AG04450 (cell line): ENCODE measurements at regions not wholly inside any gene's neighbourhood (a gene's known extent, or its start where the extent isn't known, plus 50 kb on each side); places are given as distances from the start of the nearest gene placed in this dataset.

Experiments used
- CTCF ChIA-PET: fragments of 300-600, 350-600 bp; formaldehyde crosslinking; extraction: SDS; loops from one replicate; lab custom pipeline; 2022; ENCODE audit warnings: antibody characterized with exemption, inconsistent platforms; lab: Charles Lee
- POLR2A ChIA-PET: fragments of 350-600 bp; formaldehyde crosslinking; extraction: SDS; loops from one replicate; lab custom pipeline; 2021; ENCODE audit warnings: antibody characterized with exemption, inconsistent platforms; lab: Yijun Ruan, JAX
- DNase-seq: peaks from one replicate; pipeline ENCODE4 v3.0.0-alpha.2; 2011; ENCODE audit warnings: low read depth, low spot score
- H3K27ac ChIP-seq: one replicate; pipeline ENCODE4 v1.5.1; 2012; ENCODE audit warnings: low read depth, low read length, control low read depth
- H3K27me3 ChIP-seq: one replicate; pipeline ENCODE4 v1.6.0; 2012; ENCODE audit warnings: low read length; ENCODE audit not compliant: control insufficient read depth, insufficient read depth
- H3K4me3 ChIP-seq: 2 replicates; pipeline ENCODE4 v1.5.1; 2011; ENCODE audit warnings: mild to moderate bottlenecking, low read depth, low read length, control low read depth
- H3K9me3 ChIP-seq: 2 replicates; pipeline ENCODE4 v1.5.1; 2012; ENCODE audit warnings: low read length; ENCODE audit not compliant: control insufficient read depth, insufficient read depth
- TF ChIP-seq, protein P1 (sequence below): IDR thresholded peaks from 2 replicates; pipeline ENCODE4 v1.5.1; 2011; ENCODE audit warnings: low read depth, low read length, control low read depth, inconsistent platforms

DNA sequence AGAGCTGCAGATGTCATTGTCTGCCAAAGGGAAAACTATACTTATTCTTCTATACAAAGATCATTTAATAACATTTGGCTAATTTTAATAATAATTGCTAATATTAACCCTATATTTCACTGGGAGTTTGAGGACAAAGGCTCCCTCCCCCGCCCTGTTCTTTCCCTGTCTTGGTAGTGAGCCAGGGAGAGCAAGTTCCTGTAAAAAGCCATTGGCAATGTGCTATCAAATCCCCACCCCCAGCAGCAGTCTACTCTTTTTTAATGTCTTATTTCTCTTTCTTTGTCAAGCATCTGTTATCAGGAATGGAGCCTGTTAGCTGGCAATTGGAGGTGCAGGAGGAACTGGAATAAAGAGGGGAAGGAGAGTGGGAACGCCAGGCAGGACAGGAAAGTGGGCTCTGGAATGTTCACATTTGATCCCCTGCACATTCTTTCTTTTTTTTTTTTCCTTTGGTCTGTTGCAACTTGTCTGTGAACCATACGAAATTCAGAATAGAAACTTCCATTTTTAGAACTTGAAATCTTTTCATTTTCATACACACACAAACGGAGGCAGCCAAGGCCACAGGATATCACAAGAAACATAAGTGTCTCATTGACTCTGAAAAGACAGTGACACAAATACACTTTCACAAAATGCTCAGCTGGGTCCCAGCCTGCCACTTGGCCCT, 664.8 kb upstream of the ZNF608 start:
- no peaks in the 10 kb centered on the region for H3K9me3 ChIP-seq
- no peak overlapping the region for H3K4me3 ChIP-seq
- no peak for DNase-seq
- CTCF ChIA-PET = interaction anchor here (0.5 kb wide), 1 partner anchor 67 kb away, joined by 4 read pairs; no protein-coding TSS in a partner anchor
- peak overlapping the region; percentile 68 for H3K27ac ChIP-seq
- POLR2A ChIA-PET = interaction anchor here (0.6 to 2.0 kb wide), 2 partner anchors 74 to 153 kb away, joined by 3 to 16 read pairs; no protein-coding TSS in a partner anchor
- H3K27me3 ChIP-seq = no peaks in the 10 kb centered on the region
- TF ChIP-seq, protein P1, sequence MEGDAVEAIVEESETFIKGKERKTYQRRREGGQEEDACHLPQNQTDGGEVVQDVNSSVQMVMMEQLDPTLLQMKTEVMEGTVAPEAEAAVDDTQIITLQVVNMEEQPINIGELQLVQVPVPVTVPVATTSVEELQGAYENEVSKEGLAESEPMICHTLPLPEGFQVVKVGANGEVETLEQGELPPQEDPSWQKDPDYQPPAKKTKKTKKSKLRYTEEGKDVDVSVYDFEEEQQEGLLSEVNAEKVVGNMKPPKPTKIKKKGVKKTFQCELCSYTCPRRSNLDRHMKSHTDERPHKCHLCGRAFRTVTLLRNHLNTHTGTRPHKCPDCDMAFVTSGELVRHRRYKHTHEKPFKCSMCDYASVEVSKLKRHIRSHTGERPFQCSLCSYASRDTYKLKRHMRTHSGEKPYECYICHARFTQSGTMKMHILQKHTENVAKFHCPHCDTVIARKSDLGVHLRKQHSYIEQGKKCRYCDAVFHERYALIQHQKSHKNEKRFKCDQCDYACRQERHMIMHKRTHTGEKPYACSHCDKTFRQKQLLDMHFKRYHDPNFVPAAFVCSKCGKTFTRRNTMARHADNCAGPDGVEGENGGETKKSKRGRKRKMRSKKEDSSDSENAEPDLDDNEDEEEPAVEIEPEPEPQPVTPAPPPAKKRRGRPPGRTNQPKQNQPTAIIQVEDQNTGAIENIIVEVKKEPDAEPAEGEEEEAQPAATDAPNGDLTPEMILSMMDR = no peak

DNA sequence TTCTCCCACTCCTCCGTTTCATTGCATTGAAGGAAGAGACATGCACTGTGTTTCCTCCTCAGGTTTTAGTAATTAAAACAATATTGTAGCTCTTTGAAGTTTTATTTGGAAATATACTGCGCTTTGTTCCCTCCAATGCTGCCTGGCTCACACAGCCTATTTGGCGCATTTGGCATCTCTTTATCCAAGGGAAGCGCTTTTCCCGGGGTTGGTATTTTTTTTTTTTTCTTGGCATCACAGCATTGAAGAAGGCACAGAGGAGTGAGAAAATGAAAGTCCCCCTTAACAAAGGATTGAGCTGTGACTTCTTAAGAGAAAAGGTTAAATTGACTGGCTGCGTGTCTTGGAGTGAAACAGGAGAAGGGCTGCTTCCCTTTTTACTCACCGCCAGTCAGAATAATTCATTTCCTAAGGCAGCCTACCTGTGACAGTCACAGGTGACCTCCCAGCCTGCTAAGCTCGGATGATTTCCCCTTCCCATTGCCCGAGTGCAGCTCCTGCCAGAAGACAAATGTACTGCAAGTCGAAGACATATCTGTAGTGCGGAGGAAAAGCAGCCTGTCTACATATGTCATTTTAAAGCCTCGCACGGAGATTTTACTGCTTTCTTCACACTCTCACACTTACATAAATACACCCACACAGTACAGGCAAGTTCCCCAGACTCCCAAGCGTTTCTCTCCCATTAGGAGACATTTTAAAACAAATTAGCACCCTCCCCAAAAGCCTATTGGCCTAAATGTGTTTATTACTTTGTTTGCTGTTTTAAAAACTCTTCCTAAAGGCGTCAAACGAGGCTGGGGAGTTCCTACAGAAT, 665.5 kb upstream of the ZNF608 start:
- no peak overlapping the region; the same call in 1 of the 2 replicates for H3K4me3 ChIP-seq

GRCh38 chr5:125412561-125413495, 666.4 kb upstream of the ZNF608 start:
- TF ChIP-seq, protein P1 = peak; percentile 57
- peak; percentile 66 for DNase-seq
- CTCF ChIA-PET = interaction anchor here (0.6 to 0.8 kb wide), 2 partner anchors 34 to 1581 kb away, joined by 3 read pairs; no protein-coding TSS in a partner anchor
- Histone ChIP-seq H3K27me3 (no peaks in the 10 kb centered on the region), H3K4me3 (no peak overlapping the region; the same call in none of the 2 replicates), H3K27ac (no peak overlapping the region), H3K9me3 (no peaks in the 10 kb centered on the region)
- POLR2A ChIA-PET = interaction anchor here (0.7 to 2.0 kb wide), 5 partner anchors 34 to 745 kb away, joined by 3 to 16 read pairs (median 3); no protein-coding TSS in a partner anchor

More for the DNA sequence above, 665.5 kb upstream of the ZNF608 start:
- POLR2A ChIA-PET = interaction anchor here (0.7 to 2.0 kb wide), 4 partner anchors 35 to 744 kb away, joined by 3 to 16 read pairs (median 4); no protein-coding TSS in a partner anchor
- Histone ChIP-seq H3K27me3 (no peaks in the 10 kb centered on the region), H3K9me3 (no peaks in the 10 kb centered on the region), H3K27ac (no peak overlapping the region)
- CTCF ChIA-PET = interaction anchor here (0.5 to 0.6 kb wide), 3 partner anchors 66 to 1581 kb away, joined by 3 to 4 read pairs (median 4); no protein-coding TSS in a partner anchor
- TF ChIP-seq, protein P1 = no peak
- no peak for DNase-seq

DNA sequence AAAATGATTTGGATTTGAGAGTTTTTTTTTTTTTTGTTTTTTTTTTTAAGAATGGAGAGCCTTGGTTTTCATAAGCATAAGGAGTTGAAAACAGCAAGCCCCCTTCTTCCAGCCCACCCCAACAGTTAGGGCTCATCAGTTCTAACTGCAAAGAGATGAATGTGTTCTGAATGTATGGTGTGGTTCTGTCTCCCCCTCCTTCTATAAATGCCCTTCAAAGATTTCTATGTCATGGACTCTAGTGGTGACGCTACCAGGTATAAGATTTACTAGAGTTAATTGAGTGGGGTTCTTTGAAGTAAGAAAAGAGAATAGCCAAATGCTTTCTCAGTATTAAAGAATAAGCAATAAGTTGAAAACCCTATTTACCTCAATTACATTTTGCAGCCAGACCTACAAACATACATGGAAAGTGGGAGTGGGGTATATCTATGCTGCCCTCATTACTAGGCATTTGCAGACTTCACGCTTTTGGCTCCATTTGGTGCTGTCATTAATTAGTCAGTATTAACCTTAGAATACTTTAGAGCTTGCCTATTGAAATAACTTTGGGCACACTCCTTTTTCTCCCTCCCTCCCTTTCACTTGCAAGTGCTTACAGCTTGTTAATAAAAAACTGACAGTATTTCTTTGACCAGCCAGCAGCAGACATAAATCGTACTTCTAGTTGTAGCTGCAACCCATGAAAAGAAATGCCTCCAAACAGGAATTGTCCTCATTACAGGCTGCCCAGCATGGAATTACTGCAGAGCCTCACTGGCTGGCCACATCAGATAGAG, 667.2 kb upstream of the ZNF608 start:
- POLR2A ChIA-PET = interaction anchor here (1.0 to 2.0 kb wide), 2 partner anchors 41 to 71 kb away, joined by 3 to 16 read pairs; no protein-coding TSS in a partner anchor
- Histone ChIP-seq H3K27ac (no peak overlapping the region), H3K4me3 (no peak overlapping the region)

More for the DNA sequence above, 667.2 kb upstream of the ZNF608 start:
- no peak for DNase-seq
- CTCF ChIA-PET = interaction anchor here (0.8 kb wide), 1 partner anchor 33 kb away, joined by 3 read pairs; no protein-coding TSS in a partner anchor
- TF ChIP-seq, protein P1 = no peak
- H3K27me3 ChIP-seq = no peaks in the 10 kb centered on the region
- H3K9me3 ChIP-seq = no peaks in the 10 kb centered on the region
